Smooth muscle cell (in vitro differentiated cells): ENCODE measurements at regions not wholly inside any gene's neighbourhood (a gene's known extent, or its start where the extent isn't known, plus 50 kb on each side); places are given as distances from the start of the nearest gene placed in this dataset.

Source experiments
- DNase-seq: peaks from one replicate; lab custom pipeline; 2025; ENCODE audit not compliant: unreplicated experiment; lab: John Stamatoyannopoulos, UW
- H2AFZ ChIP-seq: fragments of 200-600 bp; sonication (generic); 2 replicates; pipeline ENCODE4 v1.6.0; 2016; ENCODE audit warnings: antibody characterized with exemption, low read depth, mild to moderate bottlenecking
- H3F3A ChIP-seq: fragments of 200-600 bp; sonication (generic); 2 replicates; pipeline ENCODE4 v1.6.0; 2017; ENCODE audit warnings: antibody characterized with exemption, low read depth
- H3K27ac ChIP-seq: fragments of 200-600 bp; sonication (generic); 2 replicates; pipeline ENCODE4 v1.5.1; 2016; ENCODE audit warnings: low read depth, mild to moderate bottlenecking
- H3K27me3 ChIP-seq: fragments of 200-600 bp; sonication (generic); 2 replicates; pipeline ENCODE4 v1.6.1; 2016; ENCODE audit warnings: low read depth, mild to moderate bottlenecking
- H3K36me3 ChIP-seq: fragments of 200-600 bp; sonication (generic); 2 replicates; pipeline ENCODE4 v1.5.1; 2016; ENCODE audit warnings: low read depth
- H3K4me1 ChIP-seq: fragments of 200-600 bp; sonication (generic); 2 replicates; pipeline ENCODE4 v1.5.1; 2016; ENCODE audit warnings: low read depth
- H3K4me2 ChIP-seq: fragments of 200-600 bp; sonication (generic); 2 replicates; pipeline ENCODE4 v1.6.0; 2016; ENCODE audit warnings: mild to moderate bottlenecking
- H3K4me3 ChIP-seq: fragments of 200-600 bp; sonication (generic); 2 replicates; pipeline ENCODE4 v1.5.1; 2016; ENCODE audit warnings: mild to moderate bottlenecking
- H3K79me2 ChIP-seq: fragments of 200-600 bp; sonication (generic); 2 replicates; pipeline ENCODE4 v1.6.0; 2016; ENCODE audit warnings: low read depth, mild to moderate bottlenecking
- H3K9ac ChIP-seq: fragments of 200-600 bp; sonication (generic); 2 replicates; pipeline ENCODE4 v1.6.0; 2016; ENCODE audit warnings: low read depth
- H3K9me3 ChIP-seq: fragments of 200-600 bp; sonication (generic); replicated peaks from 2 replicates; pipeline ENCODE4 v1.5.1; 2016; ENCODE audit warnings: low read depth
- H4K20me1 ChIP-seq: fragments of 200-600 bp; sonication (generic); 2 replicates; pipeline ENCODE4 v1.6.0; 2016; ENCODE audit warnings: low read depth
- WGBS: methylation state at CpG from one replicate; pipeline ENCODE4 v1.1.7; 2016; ENCODE audit warnings: low lambda C conversion rate; 5-methylcytosine and 5-hydroxymethylcytosine counted together
- TF ChIP-seq, protein P1 (sequence below): fragments of 200-600 bp; sonication (generic); IDR thresholded peaks from 2 replicates; pipeline ENCODE4 v1.5.1; 2017; ENCODE audit warnings: borderline replicate concordance, mild to moderate bottlenecking, antibody characterized with exemption; ENCODE audit not compliant: insufficient read depth, poor library complexity, severe bottlenecking

DNA sequence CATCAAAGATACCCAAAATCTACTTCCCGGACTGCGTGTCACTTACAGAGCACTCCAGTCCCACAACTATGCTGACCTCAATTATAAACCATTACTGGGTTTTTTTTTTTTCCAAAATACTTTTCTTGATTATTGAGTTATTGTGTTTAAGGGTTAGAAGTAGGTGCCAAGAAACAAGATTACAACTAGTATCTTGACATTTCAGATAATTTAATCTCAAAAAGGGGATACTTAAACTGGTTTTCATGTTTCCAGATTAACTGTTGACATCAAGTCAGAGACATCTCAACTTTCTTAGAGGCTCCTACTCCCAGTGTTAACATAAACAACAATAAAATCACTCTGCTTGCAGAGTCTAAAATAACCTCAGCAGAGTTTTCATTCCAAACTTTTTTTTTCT lies 131.2 kb upstream of the ARID2 start:
- Histone ChIP-seq H3K4me3 (no peak overlapping the region), H3K27me3 (no peaks in the 10 kb centered on the region), H4K20me1 (no peaks in the 10 kb centered on the region), H3K9ac (no peak overlapping the region), H3F3A (no peaks in the 10 kb centered on the region), H3K36me3 (no peaks in the 10 kb centered on the region), H3K9me3 (no peaks in the 10 kb centered on the region), H3K79me2 (no peaks in the 10 kb centered on the region), H3K4me2 (no peak overlapping the region), H3K27ac (no peak overlapping the region), H2AFZ (no peak overlapping the region), H3K4me1 (no peaks in the 10 kb centered on the region)
- no peak for DNase-seq
- 22% methylated on average over 2 of the region's 2 CpGs for WGBS
- TF ChIP-seq, protein P1, sequence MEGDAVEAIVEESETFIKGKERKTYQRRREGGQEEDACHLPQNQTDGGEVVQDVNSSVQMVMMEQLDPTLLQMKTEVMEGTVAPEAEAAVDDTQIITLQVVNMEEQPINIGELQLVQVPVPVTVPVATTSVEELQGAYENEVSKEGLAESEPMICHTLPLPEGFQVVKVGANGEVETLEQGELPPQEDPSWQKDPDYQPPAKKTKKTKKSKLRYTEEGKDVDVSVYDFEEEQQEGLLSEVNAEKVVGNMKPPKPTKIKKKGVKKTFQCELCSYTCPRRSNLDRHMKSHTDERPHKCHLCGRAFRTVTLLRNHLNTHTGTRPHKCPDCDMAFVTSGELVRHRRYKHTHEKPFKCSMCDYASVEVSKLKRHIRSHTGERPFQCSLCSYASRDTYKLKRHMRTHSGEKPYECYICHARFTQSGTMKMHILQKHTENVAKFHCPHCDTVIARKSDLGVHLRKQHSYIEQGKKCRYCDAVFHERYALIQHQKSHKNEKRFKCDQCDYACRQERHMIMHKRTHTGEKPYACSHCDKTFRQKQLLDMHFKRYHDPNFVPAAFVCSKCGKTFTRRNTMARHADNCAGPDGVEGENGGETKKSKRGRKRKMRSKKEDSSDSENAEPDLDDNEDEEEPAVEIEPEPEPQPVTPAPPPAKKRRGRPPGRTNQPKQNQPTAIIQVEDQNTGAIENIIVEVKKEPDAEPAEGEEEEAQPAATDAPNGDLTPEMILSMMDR, result no peak

DNA sequence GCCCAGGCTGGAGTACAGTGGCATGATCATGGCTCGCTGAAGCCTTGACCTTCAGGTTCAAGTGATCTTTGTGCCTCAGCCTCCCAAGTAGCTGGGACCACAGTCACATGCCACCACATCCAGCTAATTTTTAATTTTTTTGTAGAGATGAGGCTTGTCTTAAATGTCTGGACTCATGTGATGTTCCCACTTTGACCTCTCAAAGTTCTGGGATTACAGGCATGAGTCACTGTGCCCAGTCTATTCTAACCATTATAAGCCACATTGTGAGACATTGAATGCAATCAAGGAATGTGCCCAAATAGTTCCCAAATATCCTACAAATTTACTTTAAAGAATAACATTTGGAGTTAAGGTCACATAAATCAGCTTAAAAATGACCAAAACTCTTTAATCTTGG lies 130.7 kb upstream of the ARID2 start:
- Histone ChIP-seq H3K36me3 (no peaks in the 10 kb centered on the region), H4K20me1 (no peaks in the 10 kb centered on the region), H3K79me2 (no peaks in the 10 kb centered on the region), H3K4me2 (no peak overlapping the region), H3K4me1 (no peaks in the 10 kb centered on the region), H3K27me3 (no peaks in the 10 kb centered on the region), H3K27ac (no peak overlapping the region), H3F3A (no peaks in the 10 kb centered on the region), H3K9me3 (no peaks in the 10 kb centered on the region), H2AFZ (no peak overlapping the region), H3K4me3 (no peak overlapping the region), H3K9ac (no peak overlapping the region)
- DNase-seq, result no peak
- TF ChIP-seq, protein P1, result no peak
- WGBS, result 93% methylated on average over 1 of the region's 1 CpG

DNA sequence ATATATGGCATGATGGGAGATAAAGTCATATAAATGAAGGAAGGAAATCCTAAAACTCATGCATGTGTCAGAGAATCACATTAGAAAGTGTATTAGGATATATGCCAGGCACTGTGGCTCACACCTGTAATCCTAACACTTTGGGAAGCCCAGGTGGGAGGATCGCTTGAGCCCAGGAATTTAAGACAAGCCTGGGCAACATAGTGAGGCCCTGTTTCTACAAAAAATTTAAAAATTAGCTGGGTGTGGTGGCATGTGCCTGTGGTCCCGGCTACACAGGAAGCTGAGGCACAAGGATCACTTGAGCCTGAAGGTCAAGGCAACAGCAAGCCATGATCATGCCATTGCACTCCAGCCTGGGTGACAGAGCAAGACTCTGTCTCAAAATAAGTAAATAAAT lies 130.3 kb upstream of the ARID2 start:
- WGBS, result 86% methylated on average over 2 of the region's 2 CpGs
- TF ChIP-seq, protein P1, result no peak
- no peaks in the 10 kb centered on the region for H3F3A ChIP-seq
- no peaks in the 10 kb centered on the region for H3K4me1 ChIP-seq
- no peaks in the 10 kb centered on the region for H3K79me2 ChIP-seq
- no peaks in the 10 kb centered on the region for H3K9me3 ChIP-seq
- H3K9ac ChIP-seq, result no peak overlapping the region
- no peaks in the 10 kb centered on the region for H3K27me3 ChIP-seq
- no peaks in the 10 kb centered on the region for H3K36me3 ChIP-seq
- H4K20me1 ChIP-seq, result no peaks in the 10 kb centered on the region
- no peak overlapping the region for H3K4me2 ChIP-seq
- no peak overlapping the region for H3K27ac ChIP-seq
- no peak overlapping the region for H2AFZ ChIP-seq
- H3K4me3 ChIP-seq, result no peak overlapping the region
- DNase-seq, result no peak

DNA sequence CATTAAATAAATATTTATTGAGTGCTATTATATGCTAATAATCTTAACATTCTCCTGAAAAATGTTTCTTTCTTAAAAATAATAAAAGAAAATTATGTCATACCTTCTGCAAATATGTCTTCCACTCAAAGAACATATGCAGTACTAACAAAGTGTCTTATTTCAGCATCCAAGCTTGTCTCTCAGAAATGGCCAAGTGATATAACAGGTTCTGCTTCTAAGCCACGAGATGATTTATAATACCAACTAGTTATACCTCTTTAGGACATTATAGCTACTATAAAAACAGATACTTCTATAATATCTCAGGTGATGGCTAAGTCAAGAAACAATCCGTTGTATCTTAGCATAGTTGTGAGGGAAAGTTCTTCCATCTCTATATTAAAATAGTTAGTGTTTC lies 128.1 kb upstream of the ARID2 start:
- WGBS, result 64% methylated on average over 2 of the region's 2 CpGs
- Histone ChIP-seq H4K20me1 (no peaks in the 10 kb centered on the region), H3K27ac (no peak overlapping the region), H3K9me3 (peaks cover 13% of the 10 kb centered on the region), H3K4me3 (no peak overlapping the region), H3F3A (no peaks in the 10 kb centered on the region), H3K27me3 (no peaks in the 10 kb centered on the region), H2AFZ (no peak overlapping the region), H3K36me3 (no peaks in the 10 kb centered on the region), H3K4me2 (no peak overlapping the region), H3K4me1 (no peaks in the 10 kb centered on the region), H3K79me2 (no peaks in the 10 kb centered on the region), H3K9ac (no peak overlapping the region)
- TF ChIP-seq, protein P1, result no peak
- DNase-seq, result no peak
